HG02981 (cell line): ENCODE measurements at regions not wholly inside any gene's neighbourhood (a gene's known extent, or its start where the extent isn't known, plus 50 kb on each side); places are given as distances from the start of the nearest gene placed in this dataset.

ENCODE experiments used
- ATAC-seq: cut with Tn5 transposase; IDR thresholded peaks from one replicate; pipeline ENCODE4 v1.9.1; 2021; ENCODE audit warnings: mild to moderate bottlenecking, moderate library complexity; ENCODE audit not compliant: unreplicated experiment

DNA sequence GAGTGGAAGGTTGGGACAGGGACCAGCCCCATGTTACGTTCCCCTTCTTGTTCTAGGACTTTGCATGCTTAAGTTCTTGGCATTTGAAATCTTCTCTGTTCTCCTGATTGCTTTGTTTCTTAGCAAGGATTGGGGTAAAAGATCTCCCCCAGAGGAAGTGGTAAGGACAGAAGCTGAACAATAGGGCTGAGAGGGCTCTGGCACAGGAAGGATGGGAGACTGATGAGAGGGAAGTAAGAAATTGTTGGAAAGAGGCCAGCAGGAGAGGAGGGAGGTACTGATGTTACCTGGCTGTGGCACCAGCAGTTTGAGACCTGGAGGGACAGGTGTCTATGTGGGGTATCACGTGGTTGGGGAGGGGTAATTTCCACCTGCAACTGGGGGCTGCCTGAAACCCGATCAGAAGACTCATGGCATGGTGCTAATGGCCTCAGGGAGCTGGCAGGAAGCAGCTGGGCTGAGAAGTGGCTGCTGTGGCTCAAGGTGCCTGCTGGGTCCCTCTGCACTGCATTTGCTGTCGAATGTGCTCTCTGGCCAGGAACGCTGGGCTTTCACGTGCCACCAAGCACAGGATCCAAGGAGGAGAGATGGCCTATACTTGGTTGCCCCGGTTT is 108.4 kb downstream of the LSM3 start:
- no peak for ATAC-seq

GRCh38 chr3:14288177-14288788 is 109.7 kb downstream of the LSM3 start:
- ATAC-seq = no peak

DNA sequence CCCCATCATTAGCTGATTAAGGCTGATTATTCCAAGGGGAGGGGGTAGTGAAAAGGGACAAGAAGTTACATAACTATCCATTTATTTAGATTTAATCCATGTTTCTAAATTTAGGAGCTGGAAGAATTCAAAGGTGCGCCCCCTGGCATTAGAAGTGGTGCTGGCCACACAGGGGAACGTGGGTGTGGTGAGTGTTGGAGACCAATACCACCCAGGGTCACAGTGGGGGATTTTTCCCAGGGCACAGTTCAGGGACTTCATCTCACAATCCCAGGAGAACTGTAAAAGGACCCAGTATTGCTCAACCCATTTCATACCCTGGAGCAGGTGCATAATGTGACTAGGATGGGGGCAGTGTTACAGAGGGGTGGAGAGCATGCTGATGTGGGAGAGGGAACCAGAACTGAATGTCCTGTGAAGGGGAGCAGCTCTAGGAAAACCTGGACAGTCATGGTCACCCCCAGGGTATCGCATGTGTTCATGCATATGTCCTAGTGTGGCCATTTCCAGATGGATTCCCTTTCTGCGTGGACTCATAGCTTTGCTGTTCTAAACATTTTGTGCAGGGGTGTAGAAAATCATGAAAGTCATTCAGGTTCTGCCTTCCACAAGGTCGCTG is 110.3 kb downstream of the LSM3 start:
- no peak for ATAC-seq

GRCh38 chr3:14289590-14290461 is 111.2 kb downstream of the LSM3 start:
- no peak for ATAC-seq

DNA sequence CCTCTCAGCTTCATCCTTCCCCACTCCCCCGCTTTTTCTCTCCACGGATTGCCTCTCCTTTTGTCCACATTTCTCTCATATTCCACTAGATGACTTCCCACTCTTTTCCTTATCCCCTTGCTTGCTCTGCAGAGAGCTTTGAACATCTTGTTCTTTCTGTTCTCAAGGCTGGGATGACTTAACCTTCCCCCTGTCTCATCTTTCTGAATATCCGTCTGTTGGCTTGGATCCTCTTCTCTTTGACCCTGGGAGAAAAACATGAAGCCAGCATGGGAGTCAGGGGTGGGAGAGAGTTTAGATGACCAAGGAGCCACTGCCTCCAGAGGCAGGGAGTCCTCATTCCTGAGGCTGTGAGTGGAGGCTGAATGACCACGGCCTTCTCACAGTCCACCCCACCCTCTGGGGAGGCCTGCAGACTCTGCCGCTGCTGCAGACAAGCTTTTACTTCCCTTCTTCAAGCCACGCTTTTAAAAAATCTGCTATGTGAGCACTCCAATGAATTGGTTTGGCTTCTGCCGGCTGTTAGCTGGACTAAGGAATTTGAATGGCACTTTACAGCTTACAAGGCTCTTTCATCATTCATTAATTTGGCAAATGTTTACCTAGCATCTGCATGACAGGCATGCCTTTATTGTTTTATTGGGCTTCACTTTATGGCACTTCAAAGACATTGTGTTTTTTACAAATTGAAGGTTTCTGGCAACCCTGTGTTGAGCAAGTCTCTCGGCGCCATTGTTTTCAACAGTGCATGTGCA is 111.6 kb upstream of the SLC6A6 start:
- ATAC-seq = no peak

DNA sequence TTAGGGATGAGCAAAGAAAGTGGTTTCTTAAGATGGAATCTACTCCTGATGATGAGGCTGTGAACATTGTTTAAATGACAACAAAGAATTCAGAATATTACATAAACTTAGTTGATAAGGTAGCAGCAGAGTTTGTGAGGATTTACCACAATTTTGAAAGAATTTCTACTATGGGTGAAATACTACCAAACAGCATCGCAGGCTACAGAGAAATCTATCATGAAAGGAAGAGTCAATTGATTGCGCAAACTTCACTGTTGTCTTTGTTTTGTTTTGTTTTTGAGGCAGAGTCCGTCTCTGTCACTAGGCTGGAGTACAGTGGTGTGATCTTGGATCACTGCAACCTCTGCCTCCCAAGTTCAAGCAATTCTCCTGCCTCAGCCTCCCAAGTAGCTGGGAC is 107.4 kb upstream of the SLC6A6 start:
- ATAC-seq = no peak

DNA sequence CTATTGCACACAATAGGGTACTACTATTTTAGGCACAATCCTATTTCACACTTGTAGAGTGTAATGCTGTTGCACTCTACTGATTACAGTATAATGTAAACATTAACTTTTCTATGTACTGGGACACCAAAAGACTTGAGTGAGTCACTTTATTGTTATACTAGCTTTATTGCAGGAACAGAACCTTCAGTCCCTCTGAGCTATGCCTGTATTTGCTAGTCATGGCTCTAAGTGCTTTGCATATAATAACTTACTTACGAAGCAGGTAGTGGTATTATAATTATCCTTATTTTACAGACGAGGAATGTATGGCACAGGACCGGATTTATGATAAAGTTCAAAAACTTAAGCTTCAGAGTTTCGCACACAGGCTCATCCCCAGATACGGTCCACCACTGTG is 106.6 kb upstream of the SLC6A6 start:
- ATAC-seq = no peak

DNA sequence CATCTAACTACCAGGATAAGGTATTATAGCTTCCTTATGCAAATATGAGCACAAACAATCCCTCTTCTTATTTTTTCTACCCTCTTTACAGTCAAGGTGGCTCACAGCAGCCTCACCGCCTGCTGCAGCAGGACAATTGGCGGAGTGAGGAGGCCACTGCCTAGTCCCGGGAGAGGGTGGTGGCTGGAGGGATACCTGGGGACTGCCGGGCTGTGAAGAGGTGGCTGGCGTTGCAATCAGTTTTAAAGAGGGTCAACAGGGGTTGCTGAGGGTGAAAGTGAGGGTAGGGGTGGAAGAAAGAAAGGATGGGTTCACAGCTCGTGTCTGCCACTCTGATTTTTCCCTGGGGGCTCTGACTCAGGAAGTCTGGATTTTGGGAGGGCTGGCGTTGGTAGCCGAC is 105.1 kb upstream of the SLC6A6 start:
- no peak for ATAC-seq

- ATAC-seq = no peak
These were observed 104.6 kb upstream of the SLC6A6 start for GRCh38 chr3:14297784-14298236.

GRCh38 chr3:14298442-14298841 is 104.0 kb upstream of the SLC6A6 start:
- ATAC-seq = no peak

DNA sequence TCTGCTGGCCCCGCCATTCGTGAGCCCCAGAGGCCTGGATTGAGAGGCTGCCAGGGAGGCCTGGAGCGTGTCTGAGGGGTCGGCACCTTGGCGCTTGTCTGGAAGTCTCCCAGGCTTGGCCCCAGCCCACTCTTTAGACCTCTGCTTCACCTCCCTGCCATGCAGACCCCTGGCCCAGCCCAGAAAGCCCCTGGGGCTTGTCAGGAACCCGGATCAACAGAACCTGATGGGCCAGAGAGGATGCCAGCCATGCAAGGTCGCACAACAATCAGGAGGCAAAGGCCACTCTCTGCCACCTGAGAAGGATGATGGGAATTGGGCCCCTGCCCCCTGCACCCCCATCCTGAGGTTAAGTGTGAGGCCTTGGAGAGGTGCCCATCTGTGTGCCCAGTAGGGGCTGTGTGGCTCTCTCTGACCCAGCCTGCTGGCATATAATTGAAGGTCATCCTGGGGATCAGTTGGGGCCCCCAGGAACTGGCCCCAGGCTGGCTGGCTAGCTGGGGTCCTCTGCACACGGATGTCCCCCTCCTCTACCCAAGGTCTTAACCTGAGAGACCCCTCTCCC is 103.3 kb upstream of the SLC6A6 start:
- no peak for ATAC-seq

GRCh38 chr3:14299767-14300166 is 102.6 kb upstream of the SLC6A6 start:
- peak; percentile 74 for ATAC-seq

GRCh38 chr3:14300721-14301399 is 101.5 kb upstream of the SLC6A6 start:
- no peak for ATAC-seq

- ATAC-seq = no peak
These were observed 100.8 kb upstream of the SLC6A6 start for GRCh38 chr3:14301558-14301957.

- ATAC-seq = no peak
These were observed 98.9 kb upstream of the SLC6A6 start for GRCh38 chr3:14303336-14304100.

- ATAC-seq = no peak
These were observed 98.0 kb upstream of the SLC6A6 start for GRCh38 chr3:14304101-14305045.

DNA sequence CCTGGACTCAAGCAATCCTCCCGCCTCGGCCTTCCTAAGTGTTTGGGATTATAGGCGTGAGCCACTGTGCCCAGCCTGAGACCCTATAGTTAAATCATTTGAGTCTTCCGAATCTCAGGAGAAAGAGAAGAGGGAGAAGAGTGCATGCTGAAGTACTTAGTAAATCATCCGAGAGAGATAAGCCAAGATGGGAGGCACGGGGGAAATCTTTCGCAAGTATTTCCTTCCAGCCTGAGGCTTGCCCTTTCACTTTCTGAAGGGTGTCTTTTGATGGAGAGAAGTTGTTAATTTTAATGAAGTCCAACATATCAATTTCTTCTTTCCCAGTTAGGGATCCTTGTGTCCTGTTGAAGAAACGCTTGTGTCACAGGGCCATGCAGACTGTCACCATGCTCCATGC is 97.1 kb upstream of the SLC6A6 start:
- ATAC-seq = no peak

DNA sequence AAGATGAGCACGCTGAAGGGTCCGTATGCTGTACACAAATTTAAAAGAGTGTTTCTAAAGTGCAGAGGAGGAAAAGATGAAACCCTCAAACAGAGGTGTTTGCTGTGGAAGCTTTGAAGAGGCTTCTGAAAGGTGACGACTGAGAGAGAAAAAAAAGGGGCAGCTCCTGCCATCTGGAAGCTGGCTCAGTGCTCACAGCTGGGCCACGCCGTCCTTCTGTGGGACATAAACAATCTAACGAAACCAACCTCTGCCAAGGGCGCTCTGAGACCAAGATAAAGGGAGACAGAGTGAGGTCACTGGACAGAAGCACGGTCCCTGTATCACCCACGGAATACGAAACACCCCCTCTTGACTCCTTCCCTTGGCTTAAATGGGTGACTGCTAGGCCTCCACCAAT is 96.3 kb upstream of the SLC6A6 start:
- no peak for ATAC-seq
